ENCODE measurements at regions not wholly inside any gene's neighbourhood (a gene's known extent, or its start where the extent isn't known, plus 50 kb on each side); places are given as distances from the start of the nearest gene placed in this dataset.

GRCh38 chr1:168881656-168882260 lies 152.8 kb upstream of the DPT start:
- Histone ChIP-seq H3K4me1 (ENCODE audit: control insufficient read depth, insufficient read depth, low read length, poor library complexity, severe bottlenecking) (no peaks in the 10 kb centered on the region), H3K36me3 (ENCODE audit: control insufficient read depth, insufficient read depth, low read length) (no peaks in the 10 kb centered on the region), H3K27ac (ENCODE audit: insufficient read depth, low read length, poor library complexity, severe bottlenecking) (no peak overlapping the region), H3K9me3 (ENCODE audit: control insufficient read depth, low read length) (no peaks in the 10 kb centered on the region), H3K27me3 (replicated peaks; ENCODE audit: control insufficient read depth, insufficient read depth, low read length, poor library complexity, severe bottlenecking) (no peaks in the 10 kb centered on the region), H3K4me3 (ENCODE audit: insufficient read depth, low read depth, low read length, poor library complexity, severe bottlenecking) (no peak overlapping the region)
- no peak for DNase-seq

GRCh38 chr1:168887381-168887780 lies 158.4 kb upstream of the DPT start:
- no peaks in the 10 kb centered on the region for H3K27me3 ChIP-seq (replicated peaks; ENCODE audit: control insufficient read depth, insufficient read depth, low read length, poor library complexity, severe bottlenecking)
- H3K4me3 ChIP-seq (ENCODE audit: insufficient read depth, low read depth, low read length, poor library complexity, severe bottlenecking), result no peak overlapping the region
- no peak for DNase-seq
- no peaks in the 10 kb centered on the region for H3K4me1 ChIP-seq (ENCODE audit: control insufficient read depth, insufficient read depth, low read length, poor library complexity, severe bottlenecking)
- H3K27ac ChIP-seq (ENCODE audit: insufficient read depth, low read length, poor library complexity, severe bottlenecking), result no peak overlapping the region
- H3K9me3 ChIP-seq (ENCODE audit: control insufficient read depth, low read length), result no peaks in the 10 kb centered on the region
- no peaks in the 10 kb centered on the region for H3K36me3 ChIP-seq (ENCODE audit: control insufficient read depth, insufficient read depth, low read length)

GRCh38 chr1:168888418-168888817 lies 159.4 kb upstream of the DPT start:
- H3K9me3 ChIP-seq (ENCODE audit: control insufficient read depth, low read length), result no peaks in the 10 kb centered on the region
- no peak overlapping the region for H3K4me3 ChIP-seq (ENCODE audit: insufficient read depth, low read depth, low read length, poor library complexity, severe bottlenecking)
- no peaks in the 10 kb centered on the region for H3K27me3 ChIP-seq (replicated peaks; ENCODE audit: control insufficient read depth, insufficient read depth, low read length, poor library complexity, severe bottlenecking)

GRCh38 chr1:168892931-168893330 lies 163.9 kb upstream of the DPT start:
- Histone ChIP-seq H3K4me3 (ENCODE audit: insufficient read depth, low read depth, low read length, poor library complexity, severe bottlenecking) (no peak overlapping the region), H3K9me3 (ENCODE audit: control insufficient read depth, low read length) (no peaks in the 10 kb centered on the region), H3K27ac (ENCODE audit: insufficient read depth, low read length, poor library complexity, severe bottlenecking) (no peak overlapping the region)

More at GRCh38 chr1:168888418-168888817, 159.4 kb upstream of the DPT start:
- no peak overlapping the region for H3K27ac ChIP-seq (ENCODE audit: insufficient read depth, low read length, poor library complexity, severe bottlenecking)
- no peak for DNase-seq
- H3K4me1 ChIP-seq (ENCODE audit: control insufficient read depth, insufficient read depth, low read length, poor library complexity, severe bottlenecking), result no peaks in the 10 kb centered on the region
- H3K36me3 ChIP-seq (ENCODE audit: control insufficient read depth, insufficient read depth, low read length), result no peaks in the 10 kb centered on the region

GRCh38 chr1:168893359-168893801 lies 164.4 kb upstream of the DPT start:
- Histone ChIP-seq H3K27me3 (replicated peaks; ENCODE audit: control insufficient read depth, insufficient read depth, low read length, poor library complexity, severe bottlenecking) (no peaks in the 10 kb centered on the region), H3K27ac (ENCODE audit: insufficient read depth, low read length, poor library complexity, severe bottlenecking) (no peak overlapping the region), H3K4me1 (ENCODE audit: control insufficient read depth, insufficient read depth, low read length, poor library complexity, severe bottlenecking) (no peaks in the 10 kb centered on the region), H3K9me3 (ENCODE audit: control insufficient read depth, low read length) (no peaks in the 10 kb centered on the region), H3K36me3 (ENCODE audit: control insufficient read depth, insufficient read depth, low read length) (no peaks in the 10 kb centered on the region), H3K4me3 (ENCODE audit: insufficient read depth, low read depth, low read length, poor library complexity, severe bottlenecking) (no peak overlapping the region)
- no peak for DNase-seq

More at GRCh38 chr1:168892931-168893330, 163.9 kb upstream of the DPT start:
- H3K4me1 ChIP-seq (ENCODE audit: control insufficient read depth, insufficient read depth, low read length, poor library complexity, severe bottlenecking), result no peaks in the 10 kb centered on the region
- H3K36me3 ChIP-seq (ENCODE audit: control insufficient read depth, insufficient read depth, low read length), result no peaks in the 10 kb centered on the region
- no peaks in the 10 kb centered on the region for H3K27me3 ChIP-seq (replicated peaks; ENCODE audit: control insufficient read depth, insufficient read depth, low read length, poor library complexity, severe bottlenecking)
- no peak for DNase-seq

- no peak overlapping the region for H3K27ac ChIP-seq (ENCODE audit: insufficient read depth, low read length, poor library complexity, severe bottlenecking)
- H3K4me3 ChIP-seq (ENCODE audit: insufficient read depth, low read depth, low read length, poor library complexity, severe bottlenecking), result no peak overlapping the region
- no peaks in the 10 kb centered on the region for H3K4me1 ChIP-seq (ENCODE audit: control insufficient read depth, insufficient read depth, low read length, poor library complexity, severe bottlenecking)
- H3K27me3 ChIP-seq (replicated peaks; ENCODE audit: control insufficient read depth, insufficient read depth, low read length, poor library complexity, severe bottlenecking), result no peaks in the 10 kb centered on the region
- no peaks in the 10 kb centered on the region for H3K9me3 ChIP-seq (ENCODE audit: control insufficient read depth, low read length)
- no peaks in the 10 kb centered on the region for H3K36me3 ChIP-seq (ENCODE audit: control insufficient read depth, insufficient read depth, low read length)
- no peak for DNase-seq
These were observed 165.4 kb upstream of the DPT start for GRCh38 chr1:168894397-168894903.

- no peak overlapping the region for H3K4me3 ChIP-seq (ENCODE audit: insufficient read depth, low read depth, low read length, poor library complexity, severe bottlenecking)
- no peaks in the 10 kb centered on the region for H3K4me1 ChIP-seq (ENCODE audit: control insufficient read depth, insufficient read depth, low read length, poor library complexity, severe bottlenecking)
- DNase-seq, result no peak
These were observed 168.2 kb upstream of the DPT start for GRCh38 chr1:168897249-168897648.

GRCh38 chr1:168903237-168903830 lies 174.3 kb upstream of the DPT start:
- Histone ChIP-seq H3K4me3 (ENCODE audit: insufficient read depth, low read depth, low read length, poor library complexity, severe bottlenecking) (no peak overlapping the region), H3K9me3 (ENCODE audit: control insufficient read depth, low read length) (no peaks in the 10 kb centered on the region), H3K36me3 (ENCODE audit: control insufficient read depth, insufficient read depth, low read length) (no peaks in the 10 kb centered on the region), H3K27me3 (replicated peaks; ENCODE audit: control insufficient read depth, insufficient read depth, low read length, poor library complexity, severe bottlenecking) (no peaks in the 10 kb centered on the region), H3K4me1 (ENCODE audit: control insufficient read depth, insufficient read depth, low read length, poor library complexity, severe bottlenecking) (no peaks in the 10 kb centered on the region), H3K27ac (ENCODE audit: insufficient read depth, low read length, poor library complexity, severe bottlenecking) (no peak overlapping the region)
- no peak for DNase-seq

More at GRCh38 chr1:168897249-168897648, 168.2 kb upstream of the DPT start:
- H3K36me3 ChIP-seq (ENCODE audit: control insufficient read depth, insufficient read depth, low read length), result no peaks in the 10 kb centered on the region
- H3K27ac ChIP-seq (ENCODE audit: insufficient read depth, low read length, poor library complexity, severe bottlenecking), result no peak overlapping the region
- H3K27me3 ChIP-seq (replicated peaks; ENCODE audit: control insufficient read depth, insufficient read depth, low read length, poor library complexity, severe bottlenecking), result no peaks in the 10 kb centered on the region
- no peaks in the 10 kb centered on the region for H3K9me3 ChIP-seq (ENCODE audit: control insufficient read depth, low read length)

GRCh38 chr1:168905633-168906032 lies 176.6 kb upstream of the DPT start:
- Histone ChIP-seq H3K9me3 (ENCODE audit: control insufficient read depth, low read length) (no peaks in the 10 kb centered on the region), H3K4me3 (ENCODE audit: insufficient read depth, low read depth, low read length, poor library complexity, severe bottlenecking) (no peak overlapping the region), H3K27ac (ENCODE audit: insufficient read depth, low read length, poor library complexity, severe bottlenecking) (no peak overlapping the region), H3K36me3 (ENCODE audit: control insufficient read depth, insufficient read depth, low read length) (no peaks in the 10 kb centered on the region), H3K27me3 (replicated peaks; ENCODE audit: control insufficient read depth, insufficient read depth, low read length, poor library complexity, severe bottlenecking) (no peaks in the 10 kb centered on the region), H3K4me1 (ENCODE audit: control insufficient read depth, insufficient read depth, low read length, poor library complexity, severe bottlenecking) (no peaks in the 10 kb centered on the region)
- no peak for DNase-seq

- Histone ChIP-seq H3K27ac (ENCODE audit: insufficient read depth, low read length, poor library complexity, severe bottlenecking) (no peak overlapping the region), H3K27me3 (replicated peaks; ENCODE audit: control insufficient read depth, insufficient read depth, low read length, poor library complexity, severe bottlenecking) (no peaks in the 10 kb centered on the region), H3K4me1 (ENCODE audit: control insufficient read depth, insufficient read depth, low read length, poor library complexity, severe bottlenecking) (no peaks in the 10 kb centered on the region)
These were observed 177.4 kb upstream of the DPT start for GRCh38 chr1:168906367-168906766.

More at GRCh38 chr1:168906367-168906766, 177.4 kb upstream of the DPT start:
- no peak for DNase-seq
- H3K36me3 ChIP-seq (ENCODE audit: control insufficient read depth, insufficient read depth, low read length), result no peaks in the 10 kb centered on the region
- no peak overlapping the region for H3K4me3 ChIP-seq (ENCODE audit: insufficient read depth, low read depth, low read length, poor library complexity, severe bottlenecking)
- H3K9me3 ChIP-seq (ENCODE audit: control insufficient read depth, low read length), result no peaks in the 10 kb centered on the region
